ENCODE measurements at regions not wholly inside any gene's neighbourhood (a gene's known extent, or its start where the extent isn't known, plus 50 kb on each side); places are given as distances from the start of the nearest gene placed in this dataset.

GRCh38 chr12:46908236-46908935 is 82.6 kb upstream of the SLC38A4 start:
- TF ChIP-seq CTCF (IDR thresholded peaks at IDR 0.05 in 2 of 3, conservative IDR thresholded peaks at IDR 0.05 in 1 of 3; ENCODE audit: borderline replicate concordance in 1 of 3, insufficient read depth in 1 of 3, low read depth in 2 of 3, low read length in 2 of 3): no peak
- TF ChIP-seq REST (IDR thresholded peaks at IDR 0.05; ENCODE audit: low read depth): no peak
- TF ChIP-seq POLR2A (IDR thresholded peaks at IDR 0.05; ENCODE audit: borderline replicate concordance, extremely low read depth, insufficient read depth, insufficient read length): no peak
- TF ChIP-seq SIN3A (IDR thresholded peaks at IDR 0.05; ENCODE audit: low read depth): no peak
